Uterus (tissue), 2 donors: ENCODE measurements at regions not wholly inside any gene's neighbourhood (a gene's known extent, or its start where the extent isn't known, plus 50 kb on each side); places are given as distances from the start of the nearest gene placed in this dataset.

ENCODE experiments used
- POLR2A ChIP-seq, 2 donors: fragments of 450-650 bp; IDR thresholded peaks; one replicate each; pipeline ENCODE4 v1.6.1; 2016; ENCODE audit warnings: antibody characterized with exemption in 2 of 2, mild to moderate bottlenecking in 1 of 2, moderate library complexity in 1 of 2
- TF ChIP-seq, protein P1 (sequence below), 4 experiments: fragments of 200-600 bp in 2 of 4; fragments of 450-650 bp in 2 of 4; sonication (generic) in 2 of 4; IDR thresholded peaks; one replicate each; pipeline ENCODE4 v1.5.1; 2016 to 2019; ENCODE audit warnings: antibody characterized with exemption in 4 of 4, mild to moderate bottlenecking in 2 of 4, moderate library complexity in 1 of 4

DNA sequence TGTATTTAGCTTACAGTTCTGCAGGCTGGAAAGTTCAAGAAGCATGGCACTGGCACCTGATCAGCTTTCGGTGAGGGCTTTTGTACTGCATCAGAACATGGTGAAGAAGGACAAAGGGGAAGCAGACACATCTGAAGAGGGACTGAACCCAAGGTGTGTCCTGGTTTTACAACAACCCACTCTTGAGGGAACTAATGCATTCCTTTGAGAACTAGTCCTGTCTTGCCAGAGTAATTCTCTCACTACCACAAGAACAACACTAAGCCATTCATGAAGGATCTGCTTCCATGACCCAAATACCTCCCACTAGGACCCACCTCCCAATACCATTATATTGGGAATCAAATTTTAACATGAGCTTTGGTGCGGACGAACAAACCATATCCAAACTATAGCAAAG, 93.6 kb downstream of the RFC3 start:
- TF ChIP-seq, protein P1, sequence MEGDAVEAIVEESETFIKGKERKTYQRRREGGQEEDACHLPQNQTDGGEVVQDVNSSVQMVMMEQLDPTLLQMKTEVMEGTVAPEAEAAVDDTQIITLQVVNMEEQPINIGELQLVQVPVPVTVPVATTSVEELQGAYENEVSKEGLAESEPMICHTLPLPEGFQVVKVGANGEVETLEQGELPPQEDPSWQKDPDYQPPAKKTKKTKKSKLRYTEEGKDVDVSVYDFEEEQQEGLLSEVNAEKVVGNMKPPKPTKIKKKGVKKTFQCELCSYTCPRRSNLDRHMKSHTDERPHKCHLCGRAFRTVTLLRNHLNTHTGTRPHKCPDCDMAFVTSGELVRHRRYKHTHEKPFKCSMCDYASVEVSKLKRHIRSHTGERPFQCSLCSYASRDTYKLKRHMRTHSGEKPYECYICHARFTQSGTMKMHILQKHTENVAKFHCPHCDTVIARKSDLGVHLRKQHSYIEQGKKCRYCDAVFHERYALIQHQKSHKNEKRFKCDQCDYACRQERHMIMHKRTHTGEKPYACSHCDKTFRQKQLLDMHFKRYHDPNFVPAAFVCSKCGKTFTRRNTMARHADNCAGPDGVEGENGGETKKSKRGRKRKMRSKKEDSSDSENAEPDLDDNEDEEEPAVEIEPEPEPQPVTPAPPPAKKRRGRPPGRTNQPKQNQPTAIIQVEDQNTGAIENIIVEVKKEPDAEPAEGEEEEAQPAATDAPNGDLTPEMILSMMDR (IDR thresholded peaks at IDR 0.05), result no peak
- no peak for TF ChIP-seq POLR2A (IDR thresholded peaks at IDR 0.05)
